CD4-positive, alpha-beta T cell (primary cell): ENCODE measurements at regions not wholly inside any gene's neighbourhood (a gene's known extent, or its start where the extent isn't known, plus 50 kb on each side); places are given as distances from the start of the nearest gene placed in this dataset.

ENCODE experiments used
- ATAC-seq: fragments of 200-7000 bp; cut with Tn5 transposase; one replicate; pipeline ENCODE4 v1.10.0; 2022; ENCODE audit warnings: mild to moderate bottlenecking; ENCODE audit not compliant: poor library complexity
- CTCF ChIA-PET: fragments of 350-600 bp; sonication (Branson Sonifier 250); formaldehyde crosslinking; loops from one replicate; lab custom pipeline; 2021; ENCODE audit warnings: antibody characterized with exemption, inconsistent platforms; lab: Charles Lee
- POLR2A ChIA-PET: fragments of 350-600 bp; sonication (Branson Sonifier 250); formaldehyde crosslinking; loops from one replicate; lab custom pipeline; 2021; ENCODE audit warnings: antibody characterized with exemption, inconsistent platforms; lab: Charles Lee
- DNase-seq, 14 experiments: peaks; one replicate each; pipeline ENCODE4 v3.0.0-alpha.2; 2013 to 2020; ENCODE audit warnings: mixed read lengths in 2 of 14
- H3K27ac ChIP-seq, 2 donors: one replicate each; pipeline versions ENCODE4 v1.5.1 to v1.7.0; 2013; ENCODE audit warnings: low read length in 2 of 2, low read depth in 1 of 2, mild to moderate bottlenecking in 1 of 2
- H3K27me3 ChIP-seq, 2 experiments: 1 replicate in 1 of 2; 2 replicates in 1 of 2; pipeline versions ENCODE4 v1.6.1 to v1.7.0; 2013; ENCODE audit warnings: low read length in 2 of 2, control low read depth in 1 of 2, mild to moderate bottlenecking in 1 of 2, moderate library complexity in 1 of 2; ENCODE audit not compliant: insufficient read depth in 2 of 2, control insufficient read depth in 1 of 2
- H3K36me3 ChIP-seq: one replicate; pipeline ENCODE4 v1.6.1; 2013; ENCODE audit warnings: low read length, control low read depth; ENCODE audit not compliant: insufficient read depth
- H3K4me1 ChIP-seq: one replicate; pipeline ENCODE4 v1.6.1; 2013; ENCODE audit warnings: low read length, control low read depth; ENCODE audit not compliant: insufficient read depth
- H3K4me3 ChIP-seq: one replicate; pipeline ENCODE4 v1.5.1; 2013; ENCODE audit warnings: mild to moderate bottlenecking, low read length, moderate library complexity
- H3K9me3 ChIP-seq, 2 experiments: 1 replicate in 1 of 2; 2 replicates in 1 of 2; pipeline versions ENCODE4 v1.6.1 to v1.7.0; 2013; ENCODE audit warnings: low read length in 2 of 2, mild to moderate bottlenecking in 2 of 2, control low read depth in 1 of 2, moderate library complexity in 1 of 2; ENCODE audit not compliant: control insufficient read depth in 1 of 2, insufficient read depth in 1 of 2
- H3K27ac Mint-ChIP-seq: one replicate; pipeline ENCODE4 v1.8.0; 2020; ENCODE audit warnings: mixed read lengths
- H3K27me3 Mint-ChIP-seq: one replicate; pipeline ENCODE4 v1.8.0; 2021; ENCODE audit warnings: mixed read lengths
- H3K36me3 Mint-ChIP-seq: one replicate; pipeline ENCODE4 v1.8.0; 2021; ENCODE audit warnings: low read depth, mixed read lengths
- H3K4me1 Mint-ChIP-seq: one replicate; pipeline ENCODE4 v1.8.0; 2021; ENCODE audit warnings: low read depth, mixed read lengths
- H3K4me3 Mint-ChIP-seq: one replicate; pipeline ENCODE4 v1.8.0; 2020; ENCODE audit warnings: mild to moderate bottlenecking, mixed read lengths
- H3K9me3 Mint-ChIP-seq: one replicate; pipeline ENCODE4 v1.8.0; 2020; ENCODE audit warnings: mixed read lengths
- CTCF ChIP-seq: fragments of 200-600 bp; IDR thresholded peaks from one replicate; pipeline ENCODE4 v1.8.0; 2022; ENCODE audit warnings: antibody characterized with exemption, mild to moderate bottlenecking
- intact Hi-C, 2 experiments: fragments of 100-400 bp; cut with DNase I in 1 of 2; cut with micrococcal nuclease in 1 of 2; formaldehyde crosslinking; loops; one replicate each; pipeline versions ENCODE4 v1.15.1 to v1.9.0; 2023 to 2025; cut with DNase I, micrococcal nuclease

GRCh38 chr18:25647404-25647803, 295.4 kb upstream of the ZNF521 start:
- H3K27ac ChIP-seq = no peak overlapping the region
- POLR2A ChIA-PET = no interaction called here
- Mint-ChIP-seq H3K4me3 (no peak overlapping the region), H3K36me3 (no peaks in the 10 kb centered on the region), H3K9me3 (no peaks in the 10 kb centered on the region), H3K4me1 (no peaks in the 10 kb centered on the region), H3K27ac (no peak overlapping the region), H3K27me3 (no peaks in the 10 kb centered on the region)
- no peaks in the 10 kb centered on the region for H3K27me3 ChIP-seq
- CTCF ChIA-PET = no interaction called here
- H3K4me3 ChIP-seq = no peak overlapping the region
- H3K4me1 ChIP-seq = no peaks in the 10 kb centered on the region
- no peak for TF ChIP-seq CTCF
- intact Hi-C loops = no loop called here
- no peaks in the 10 kb centered on the region for H3K9me3 ChIP-seq
- no peaks in the 10 kb centered on the region for H3K36me3 ChIP-seq
- ATAC-seq (no peak), DNase-seq (no peak)

- POLR2A ChIA-PET = no interaction called here
- H3K27ac ChIP-seq = no peak overlapping the region
- Mint-ChIP-seq H3K4me1 (no peaks in the 10 kb centered on the region), H3K9me3 (no peaks in the 10 kb centered on the region), H3K27me3 (no peaks in the 10 kb centered on the region), H3K27ac (no peak overlapping the region), H3K4me3 (no peak overlapping the region), H3K36me3 (no peaks in the 10 kb centered on the region)
- TF ChIP-seq CTCF = no peak
- CTCF ChIA-PET = no interaction called here
- H3K4me3 ChIP-seq = no peak overlapping the region
- H3K9me3 ChIP-seq = no peaks in the 10 kb centered on the region
- intact Hi-C loops = no loop called here
- no peaks in the 10 kb centered on the region for H3K4me1 ChIP-seq
- DNase-seq (no peak), ATAC-seq (no peak)
- no peaks in the 10 kb centered on the region for H3K36me3 ChIP-seq
- H3K27me3 ChIP-seq = no peaks in the 10 kb centered on the region
Measured at GRCh38 chr18:25646971-25647370, 295.0 kb upstream of the ZNF521 start.

GRCh38 chr18:25639596-25639995, 287.6 kb upstream of the ZNF521 start:
- H3K27me3 ChIP-seq = no peaks in the 10 kb centered on the region
- no peak overlapping the region for H3K27ac ChIP-seq
- no peaks in the 10 kb centered on the region for H3K9me3 ChIP-seq
- Mint-ChIP-seq H3K27ac (no peak overlapping the region), H3K4me3 (no peak overlapping the region), H3K4me1 (no peaks in the 10 kb centered on the region), H3K9me3 (no peaks in the 10 kb centered on the region), H3K36me3 (no peaks in the 10 kb centered on the region), H3K27me3 (no peaks in the 10 kb centered on the region)
- no peaks in the 10 kb centered on the region for H3K36me3 ChIP-seq
- intact Hi-C loops = no loop called here
- H3K4me3 ChIP-seq = no peak overlapping the region
- CTCF ChIA-PET = no interaction called here
- ATAC-seq (no peak), DNase-seq (no peak)
- TF ChIP-seq CTCF = no peak
- POLR2A ChIA-PET = no interaction called here
- no peaks in the 10 kb centered on the region for H3K4me1 ChIP-seq
